ENCODE measurements at regions not wholly inside any gene's neighbourhood (a gene's known extent, or its start where the extent isn't known, plus 50 kb on each side); places are given as distances from the start of the nearest gene placed in this dataset.

- H3K4me1 ChIP-seq (ENCODE audit: control insufficient read depth, insufficient read depth, low read length) = no peaks in the 10 kb centered on the region
- WGBS, 2 experiments (ENCODE audit: extremely low coverage in 2 of 2, insufficient read length in 1 of 2) = 0% methylated on average over 1 of the region's 3 CpGs; no CpG with 5 or more reads in 1 of the 2 experiments
- ChIA-PET POLR2A (ENCODE audit: unreplicated experiment) (no interaction called here), CTCF (no interaction called here)
- in situ Hi-C loops (cut with MboI; ENCODE audit: low sequenced_read_pairs) (no loop called here), dilution Hi-C loops (cut with HindIII; ENCODE audit: low sequenced_read_pairs, unreplicated experiment) (no loop called here), intact Hi-C loops (cut with micrococcal nuclease) (no loop called here)
- H3K36me3 ChIP-seq (ENCODE audit: control insufficient read depth, insufficient read depth, low read length) = no peaks in the 10 kb centered on the region
- no peak overlapping the region for H4K8ac ChIP-seq (ENCODE audit: low read depth in 2 of 2, low read length in 2 of 2)
- H3K14ac ChIP-seq (replicated peaks; ENCODE audit: low read depth, low read length) = no peak overlapping the region
- H3K9me1 ChIP-seq (ENCODE audit: insufficient read depth, low read length) = no peaks in the 10 kb centered on the region
- H2BK15ac ChIP-seq (ENCODE audit: low read depth, low read length) = no peak overlapping the region
- no TSS peak for BruUV-seq (replicated peaks)
- no peak overlapping the region for H2AK9ac ChIP-seq (replicated peaks; ENCODE audit: low read depth, low read length, poor library complexity)
- H4K20me1 ChIP-seq (ENCODE audit: insufficient read depth, low read length) = no peaks in the 10 kb centered on the region
- no peak for TF ChIP-seq POLR2A (IDR thresholded peaks at IDR 0.05; ENCODE audit: low read depth, low read length)
- TF ChIP-seq MAZ (IDR thresholded peaks at IDR 0.05; ENCODE audit: borderline replicate concordance, low read depth, low read length) = no peak
- TF ChIP-seq SMC3 (IDR thresholded peaks at IDR 0.05; ENCODE audit: low read depth, low read length) = no peak
- no peak for TF ChIP-seq RCOR1 (IDR thresholded peaks at IDR 0.05; ENCODE audit: insufficient replicate concordance, low read length)
- no peak for TF ChIP-seq CHD1 (IDR thresholded peaks at IDR 0.05; ENCODE audit: low read depth, low read length)
- no peak for TF ChIP-seq RFX5 (IDR thresholded peaks at IDR 0.05; ENCODE audit: low read depth, low read length)
- TF ChIP-seq, protein P1, sequence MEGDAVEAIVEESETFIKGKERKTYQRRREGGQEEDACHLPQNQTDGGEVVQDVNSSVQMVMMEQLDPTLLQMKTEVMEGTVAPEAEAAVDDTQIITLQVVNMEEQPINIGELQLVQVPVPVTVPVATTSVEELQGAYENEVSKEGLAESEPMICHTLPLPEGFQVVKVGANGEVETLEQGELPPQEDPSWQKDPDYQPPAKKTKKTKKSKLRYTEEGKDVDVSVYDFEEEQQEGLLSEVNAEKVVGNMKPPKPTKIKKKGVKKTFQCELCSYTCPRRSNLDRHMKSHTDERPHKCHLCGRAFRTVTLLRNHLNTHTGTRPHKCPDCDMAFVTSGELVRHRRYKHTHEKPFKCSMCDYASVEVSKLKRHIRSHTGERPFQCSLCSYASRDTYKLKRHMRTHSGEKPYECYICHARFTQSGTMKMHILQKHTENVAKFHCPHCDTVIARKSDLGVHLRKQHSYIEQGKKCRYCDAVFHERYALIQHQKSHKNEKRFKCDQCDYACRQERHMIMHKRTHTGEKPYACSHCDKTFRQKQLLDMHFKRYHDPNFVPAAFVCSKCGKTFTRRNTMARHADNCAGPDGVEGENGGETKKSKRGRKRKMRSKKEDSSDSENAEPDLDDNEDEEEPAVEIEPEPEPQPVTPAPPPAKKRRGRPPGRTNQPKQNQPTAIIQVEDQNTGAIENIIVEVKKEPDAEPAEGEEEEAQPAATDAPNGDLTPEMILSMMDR (conservative IDR thresholded peaks at IDR 0.05; ENCODE audit: low read depth, low read length) = no peak
- no peak for TF ChIP-seq NFE2L2 (IDR thresholded peaks at IDR 0.05; ENCODE audit: low read depth, low read length)
- no peak for TF ChIP-seq FOS (IDR thresholded peaks at IDR 0.05; ENCODE audit: low read depth, low read length)
- TF ChIP-seq, protein P2, sequence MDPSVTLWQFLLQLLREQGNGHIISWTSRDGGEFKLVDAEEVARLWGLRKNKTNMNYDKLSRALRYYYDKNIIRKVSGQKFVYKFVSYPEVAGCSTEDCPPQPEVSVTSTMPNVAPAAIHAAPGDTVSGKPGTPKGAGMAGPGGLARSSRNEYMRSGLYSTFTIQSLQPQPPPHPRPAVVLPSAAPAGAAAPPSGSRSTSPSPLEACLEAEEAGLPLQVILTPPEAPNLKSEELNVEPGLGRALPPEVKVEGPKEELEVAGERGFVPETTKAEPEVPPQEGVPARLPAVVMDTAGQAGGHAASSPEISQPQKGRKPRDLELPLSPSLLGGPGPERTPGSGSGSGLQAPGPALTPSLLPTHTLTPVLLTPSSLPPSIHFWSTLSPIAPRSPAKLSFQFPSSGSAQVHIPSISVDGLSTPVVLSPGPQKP (IDR thresholded peaks at IDR 0.05; ENCODE audit: borderline replicate concordance, low read depth, low read length) = no peak
- TF ChIP-seq MXI1 (IDR thresholded peaks at IDR 0.05; ENCODE audit: borderline replicate concordance, low read depth, low read length) = no peak
- no peak for TF ChIP-seq BHLHE40 (IDR thresholded peaks at IDR 0.05; ENCODE audit: low read depth, low read length)
- TF ChIP-seq MAFK (IDR thresholded peaks at IDR 0.05; ENCODE audit: low read depth, low read length) = no peak
- TF ChIP-seq, protein P3, sequence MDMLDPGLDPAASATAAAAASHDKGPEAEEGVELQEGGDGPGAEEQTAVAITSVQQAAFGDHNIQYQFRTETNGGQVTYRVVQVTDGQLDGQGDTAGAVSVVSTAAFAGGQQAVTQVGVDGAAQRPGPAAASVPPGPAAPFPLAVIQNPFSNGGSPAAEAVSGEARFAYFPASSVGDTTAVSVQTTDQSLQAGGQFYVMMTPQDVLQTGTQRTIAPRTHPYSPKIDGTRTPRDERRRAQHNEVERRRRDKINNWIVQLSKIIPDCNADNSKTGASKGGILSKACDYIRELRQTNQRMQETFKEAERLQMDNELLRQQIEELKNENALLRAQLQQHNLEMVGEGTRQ (IDR thresholded peaks at IDR 0.05; ENCODE audit: low read depth, low read length) = no peak
- TF ChIP-seq CEBPB (IDR thresholded peaks at IDR 0.05; ENCODE audit: low read depth, low read length) = no peak
- no peak for TF ChIP-seq RAD21 (IDR thresholded peaks at IDR 0.05; ENCODE audit: low read length)
- H4K91ac ChIP-seq (ENCODE audit: insufficient read depth, low read depth, low read length) = no peak overlapping the region
- no peak overlapping the region for H2BK120ac ChIP-seq (ENCODE audit: low read depth, low read length)
- no peak overlapping the region for H2AK5ac ChIP-seq (ENCODE audit: low read depth, low read length)
- no peak overlapping the region for H3K27ac ChIP-seq (ENCODE audit: insufficient read depth, low read length)
- no peak overlapping the region for H3K18ac ChIP-seq (ENCODE audit: low read depth, low read length)
- H3K4ac ChIP-seq (ENCODE audit: low read depth, low read length) = no peak overlapping the region
- H3K9me3 ChIP-seq (ENCODE audit: control insufficient read depth, insufficient read depth, low read length) = peaks cover 2% of the 10 kb centered on the region; the same call in 1 of the 2 replicates
- no peak overlapping the region for H2AFZ ChIP-seq (replicated peaks; ENCODE audit: low read length, poor library complexity)
- H2BK5ac ChIP-seq (ENCODE audit: low read depth, low read length, poor library complexity, severe bottlenecking) = no peak overlapping the region
- no peaks in the 10 kb centered on the region for H3K27me3 ChIP-seq (ENCODE audit: control insufficient read depth, insufficient read depth, low read length)
- no peak for DNase-seq
- ATAC-seq (ENCODE audit: low read depth) = no peak
- H4K5ac ChIP-seq (ENCODE audit: low read depth, low read length) = no peak overlapping the region
- H3K56ac ChIP-seq (ENCODE audit: extremely low read depth, insufficient read depth, low read length) = no peak overlapping the region
- H3K9ac ChIP-seq (ENCODE audit: low read depth, low read length) = no peak overlapping the region
- no peaks in the 10 kb centered on the region for H3K79me1 ChIP-seq (ENCODE audit: low read depth in 1 of 2, low read length in 2 of 2)
- H3K4me3 ChIP-seq (ENCODE audit: insufficient read depth, low read depth, low read length) = no peak overlapping the region
- H3K23ac ChIP-seq (ENCODE audit: low read depth, low read length) = no peak overlapping the region
- H3K4me2 ChIP-seq (ENCODE audit: low read depth, low read length) = no peak overlapping the region
- no peak overlapping the region for H2BK20ac ChIP-seq (ENCODE audit: low read depth, low read length)
These were observed 648.8 kb downstream of the SPOCK3 start for GRCh38 chr4:166585491-166585890.

All from IMR-90 (cell line).